AG04450 (cell line): ENCODE measurements at regions not wholly inside any gene's neighbourhood (a gene's known extent, or its start where the extent isn't known, plus 50 kb on each side); places are given as distances from the start of the nearest gene placed in this dataset.
"Not testable (repeated sequence)": the region's sequence is repeated elsewhere in the genome, so short reads cannot be mapped to it uniquely, and the experiment has no call there.

ENCODE experiments used
- CTCF ChIA-PET: fragments of 300-600, 350-600 bp; formaldehyde crosslinking; extraction: SDS; loops from one replicate; lab custom pipeline; 2022; ENCODE audit warnings: antibody characterized with exemption, inconsistent platforms; lab: Charles Lee
- POLR2A ChIA-PET: fragments of 350-600 bp; formaldehyde crosslinking; extraction: SDS; loops from one replicate; lab custom pipeline; 2021; ENCODE audit warnings: antibody characterized with exemption, inconsistent platforms; lab: Yijun Ruan, JAX
- DNase-seq: peaks from one replicate; pipeline ENCODE4 v3.0.0-alpha.2; 2011; ENCODE audit warnings: low read depth, low spot score
- H3K27ac ChIP-seq: one replicate; pipeline ENCODE4 v1.5.1; 2012; ENCODE audit warnings: low read depth, low read length, control low read depth
- H3K27me3 ChIP-seq: one replicate; pipeline ENCODE4 v1.6.0; 2012; ENCODE audit warnings: low read length; ENCODE audit not compliant: control insufficient read depth, insufficient read depth
- H3K4me3 ChIP-seq: 2 replicates; pipeline ENCODE4 v1.5.1; 2011; ENCODE audit warnings: mild to moderate bottlenecking, low read depth, low read length, control low read depth
- H3K9me3 ChIP-seq: 2 replicates; pipeline ENCODE4 v1.5.1; 2012; ENCODE audit warnings: low read length; ENCODE audit not compliant: control insufficient read depth, insufficient read depth

DNA sequence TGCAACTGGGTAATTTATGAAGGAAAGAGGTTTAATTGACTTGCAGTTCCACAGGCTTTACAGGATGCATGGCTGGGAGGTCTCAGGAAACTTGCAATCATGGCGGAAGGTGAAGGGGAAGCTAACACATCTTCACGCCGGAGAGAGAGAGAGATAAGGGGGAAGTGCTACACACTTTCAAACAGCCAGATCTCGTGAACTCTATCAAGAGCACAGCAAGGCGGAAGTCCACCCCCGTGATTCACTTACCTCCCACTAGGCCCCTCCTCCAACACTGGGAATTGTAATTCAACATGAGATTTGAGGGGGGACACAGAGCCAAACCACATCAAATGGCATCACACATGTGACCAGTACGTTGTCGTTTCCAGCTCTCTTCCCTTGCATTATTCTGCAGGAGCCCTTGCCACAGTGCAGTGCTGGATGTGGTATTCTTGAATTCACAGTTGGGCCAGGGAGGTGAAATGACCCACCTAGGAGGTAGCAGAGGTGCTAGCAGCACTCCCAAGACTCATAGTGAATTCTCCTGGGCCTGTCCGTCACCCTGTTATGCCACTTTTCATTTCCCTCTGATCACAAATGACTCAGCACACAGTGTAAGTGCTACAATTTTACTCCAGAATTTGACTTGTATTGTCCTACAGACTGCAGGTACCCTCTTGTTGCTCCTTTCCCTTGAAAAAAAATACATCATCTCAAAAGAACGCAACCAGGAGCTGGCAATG is 179.2 kb upstream of the PLGLB2 start:
- H3K27ac ChIP-seq, H3K27me3 ChIP-seq, POLR2A ChIA-PET, H3K4me3 ChIP-seq, CTCF ChIA-PET, H3K9me3 ChIP-seq, DNase-seq: not testable (repeated sequence)

DNA sequence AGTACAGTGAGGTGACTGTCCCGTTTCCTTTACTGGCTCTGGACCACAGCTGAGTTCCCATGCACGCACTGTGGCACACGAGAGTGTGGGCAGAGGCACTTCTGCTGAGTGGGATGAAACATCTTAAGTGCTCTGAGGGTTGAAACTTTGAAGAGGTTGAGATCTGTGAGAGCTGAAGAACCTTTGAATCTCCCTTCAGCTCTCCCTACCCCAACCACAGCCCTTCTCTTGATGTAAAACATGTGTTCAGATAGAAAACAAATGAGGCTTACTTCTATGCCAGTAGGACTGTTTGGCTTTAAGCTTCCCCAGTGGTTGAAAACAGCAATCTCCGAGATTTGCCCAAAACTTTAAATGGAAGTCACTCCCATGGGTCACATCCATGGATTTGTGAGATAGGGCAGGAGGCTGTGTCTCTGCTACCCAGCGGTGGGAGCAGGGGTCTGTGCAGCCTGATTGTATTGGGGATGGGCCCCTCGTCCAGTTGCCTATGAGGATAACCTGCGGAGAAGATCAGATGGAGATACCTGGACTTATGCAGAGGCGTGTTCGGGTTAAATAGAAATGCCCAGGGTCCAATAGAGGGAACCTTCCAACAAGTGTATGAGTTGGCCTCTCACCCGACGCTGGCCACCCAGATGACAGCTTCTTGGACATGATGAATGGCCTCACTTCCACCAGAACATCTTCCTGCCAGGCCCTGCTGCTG is 178.0 kb upstream of the PLGLB2 start:
- POLR2A ChIA-PET, CTCF ChIA-PET, H3K27ac ChIP-seq, H3K27me3 ChIP-seq, H3K9me3 ChIP-seq, H3K4me3 ChIP-seq, DNase-seq: not testable (repeated sequence)

DNA sequence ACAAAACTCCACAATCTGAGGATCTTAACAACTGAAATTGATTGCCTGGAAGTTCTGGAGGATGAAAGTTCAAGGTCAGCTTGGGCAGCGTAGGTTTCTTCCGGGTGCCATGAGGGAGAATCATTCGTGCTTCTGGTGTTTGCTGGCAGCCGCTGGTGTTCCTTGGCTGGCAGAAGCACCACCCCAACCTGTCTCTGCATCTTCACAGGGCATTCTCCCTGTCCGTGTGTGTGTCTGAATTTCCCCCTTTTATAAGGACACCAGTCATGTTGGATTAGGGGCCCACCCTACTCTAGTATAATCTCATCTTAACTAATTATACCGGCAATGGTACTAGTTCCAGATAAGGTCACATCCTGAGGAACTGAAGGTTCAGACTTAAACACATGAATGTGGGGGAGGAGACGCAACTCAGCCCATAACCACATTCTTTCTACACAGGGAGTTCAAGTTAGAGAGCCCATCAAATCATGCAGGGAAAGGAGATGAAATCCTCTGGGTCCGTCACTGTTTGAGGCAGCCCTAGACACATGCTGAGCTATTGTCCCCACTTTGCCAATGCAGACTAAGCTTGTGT is 175.9 kb upstream of the PLGLB2 start:
- POLR2A ChIA-PET, H3K27me3 ChIP-seq, DNase-seq, H3K27ac ChIP-seq, H3K4me3 ChIP-seq, H3K9me3 ChIP-seq, CTCF ChIA-PET: not testable (repeated sequence)

GRCh38 chr2:87572906-87573305 is 175.0 kb upstream of the PLGLB2 start:
- H3K4me3 ChIP-seq, POLR2A ChIA-PET, DNase-seq, H3K27me3 ChIP-seq, CTCF ChIA-PET, H3K27ac ChIP-seq, H3K9me3 ChIP-seq: not testable (repeated sequence)

GRCh38 chr2:87573386-87574192 is 174.3 kb upstream of the PLGLB2 start:
- CTCF ChIA-PET, H3K9me3 ChIP-seq, POLR2A ChIA-PET, H3K27ac ChIP-seq, H3K4me3 ChIP-seq, H3K27me3 ChIP-seq, DNase-seq: not testable (repeated sequence)

DNA sequence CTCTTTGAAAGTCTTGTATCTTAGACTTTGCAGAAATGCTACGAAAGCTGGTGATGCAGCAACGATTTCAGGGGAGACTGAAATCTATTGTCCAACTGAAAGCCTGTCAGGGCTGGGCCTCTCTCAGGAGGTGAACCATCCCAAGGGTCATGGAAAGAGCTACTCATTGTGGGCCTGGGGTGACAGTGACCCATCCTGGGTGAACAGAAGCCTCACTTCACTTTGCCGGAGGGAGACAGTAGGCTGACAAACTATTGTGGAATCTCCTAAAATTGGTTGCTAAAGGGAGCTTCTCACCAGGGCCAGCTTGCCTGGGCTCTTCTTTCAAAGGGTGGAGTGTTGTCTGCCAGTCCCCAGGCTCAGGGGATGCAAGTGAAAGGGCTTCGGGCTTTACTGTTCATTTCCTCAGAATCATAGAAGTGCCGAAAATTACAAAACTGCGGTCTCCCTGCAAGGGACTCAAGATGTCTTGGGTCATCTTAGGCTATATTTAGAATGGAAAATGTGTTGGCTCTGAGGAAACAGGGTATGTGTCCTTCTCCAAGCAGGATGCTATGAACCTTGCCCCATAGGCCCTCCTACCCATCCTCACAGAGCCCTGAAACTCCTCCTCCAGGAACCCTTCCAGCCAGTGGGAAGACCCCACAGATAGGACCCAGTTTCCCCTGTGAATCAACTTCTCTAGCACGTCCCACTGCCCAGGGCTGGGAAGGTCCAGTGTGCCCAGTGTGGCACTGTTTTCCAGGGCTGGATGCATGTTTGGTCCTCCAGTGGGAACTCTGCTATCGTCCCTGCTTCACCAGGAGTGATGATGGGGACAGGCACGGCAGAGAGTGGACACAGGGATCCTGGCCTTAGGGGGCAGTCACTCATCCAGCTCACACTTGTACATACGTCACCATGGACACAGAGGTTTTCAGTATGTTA is 173.4 kb upstream of the PLGLB2 start:
- CTCF ChIA-PET, H3K9me3 ChIP-seq, DNase-seq, H3K27ac ChIP-seq, H3K27me3 ChIP-seq, H3K4me3 ChIP-seq, POLR2A ChIA-PET: not testable (repeated sequence)

- H3K4me3 ChIP-seq, H3K9me3 ChIP-seq, H3K27ac ChIP-seq, H3K27me3 ChIP-seq, CTCF ChIA-PET, DNase-seq, POLR2A ChIA-PET: not testable (repeated sequence)
Observed at GRCh38 chr2:87575138-87575537, 172.7 kb upstream of the PLGLB2 start.

- CTCF ChIA-PET, H3K4me3 ChIP-seq, DNase-seq, H3K9me3 ChIP-seq, POLR2A ChIA-PET, H3K27ac ChIP-seq, H3K27me3 ChIP-seq: not testable (repeated sequence)
Observed at GRCh38 chr2:87577358-87577757, 170.5 kb upstream of the PLGLB2 start.

DNA sequence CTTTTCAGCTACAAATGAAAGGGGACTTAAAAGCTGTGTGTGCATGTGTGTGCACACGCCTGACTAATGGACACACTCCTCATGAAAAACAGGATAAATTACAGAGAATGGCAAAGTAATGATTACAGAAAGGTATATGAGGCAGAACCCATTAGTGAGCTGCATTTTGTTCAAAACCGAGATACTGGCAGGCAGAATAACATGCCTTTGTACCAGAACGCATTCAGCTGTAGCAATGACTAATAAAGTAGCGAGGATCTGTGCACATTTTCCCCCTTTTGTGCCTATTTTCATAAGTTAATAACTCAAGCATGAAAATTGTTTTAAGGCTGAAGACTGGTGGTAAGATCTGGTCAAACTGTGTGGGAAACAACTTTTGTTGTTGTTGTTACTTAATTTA is 165.7 kb upstream of the PLGLB2 start:
- H3K9me3 ChIP-seq, POLR2A ChIA-PET, H3K27ac ChIP-seq, H3K4me3 ChIP-seq, CTCF ChIA-PET, H3K27me3 ChIP-seq, DNase-seq: not testable (repeated sequence)

- H3K27me3 ChIP-seq, CTCF ChIA-PET, DNase-seq, POLR2A ChIA-PET, H3K9me3 ChIP-seq, H3K4me3 ChIP-seq, H3K27ac ChIP-seq: not testable (repeated sequence)
Observed at GRCh38 chr2:87582579-87582978, 165.3 kb upstream of the PLGLB2 start.

GRCh38 chr2:87583370-87583769 is 164.5 kb upstream of the PLGLB2 start:
- DNase-seq, POLR2A ChIA-PET, CTCF ChIA-PET, H3K9me3 ChIP-seq, H3K4me3 ChIP-seq, H3K27ac ChIP-seq, H3K27me3 ChIP-seq: not testable (repeated sequence)
